ENCODE measurements at regions not wholly inside any gene's neighbourhood (a gene's known extent, or its start where the extent isn't known, plus 50 kb on each side); places are given as distances from the start of the nearest gene placed in this dataset.

DNA sequence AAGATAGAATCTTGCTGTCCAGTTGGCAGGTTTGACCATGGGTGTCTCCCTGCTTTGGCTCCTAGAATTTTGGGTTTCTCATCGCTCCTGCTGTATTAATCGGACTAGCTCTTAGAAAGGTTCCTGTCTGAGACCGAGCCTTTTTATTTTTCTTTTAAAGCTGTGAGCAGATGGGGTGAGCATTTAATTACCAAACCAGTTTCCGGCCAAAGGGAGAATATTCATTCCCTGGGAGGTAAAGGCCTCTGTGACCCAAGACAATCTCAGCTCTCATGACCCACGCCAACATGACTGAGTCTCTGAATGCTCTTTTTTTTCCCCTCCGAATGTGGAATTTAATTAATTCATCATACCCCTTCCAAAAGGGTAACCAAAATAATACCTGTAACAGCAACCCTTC, 464.7 kb upstream of the TMEM132C start:
- Histone ChIP-seq H2AFZ (ENCODE audit: low read length) (no peak overlapping the region), H3K27ac (ENCODE audit: low read depth, low read length, poor library complexity, severe bottlenecking) (no peak overlapping the region), H3K4me1 (ENCODE audit: insufficient read depth, low read length, poor library complexity, severe bottlenecking) (no peaks in the 10 kb centered on the region), H3K9me3 (ENCODE audit: low read length) (no peaks in the 10 kb centered on the region), H3K9me2 (ENCODE audit: insufficient read depth, low read length) (no peaks in the 10 kb centered on the region), H3K4me3 (ENCODE audit: low read depth, low read length, poor library complexity, severe bottlenecking) (no peak overlapping the region), H3K36me3 (ENCODE audit: insufficient read depth, low read length) (no peaks in the 10 kb centered on the region), H4K20me1 (ENCODE audit: insufficient read depth, low read length) (no peaks in the 10 kb centered on the region), H3K79me2 (ENCODE audit: insufficient read depth, low read depth, low read length) (no peaks in the 10 kb centered on the region), H3K4me2 (ENCODE audit: low read length) (no peak overlapping the region)
- ChIA-PET POLR2A (no interaction called here), CTCF (ENCODE audit: unreplicated experiment) (no interaction called here)
- intact Hi-C loops (cut with micrococcal nuclease; ENCODE audit: unreplicated experiment) = no loop called here
- TF ChIP-seq, protein P1, sequence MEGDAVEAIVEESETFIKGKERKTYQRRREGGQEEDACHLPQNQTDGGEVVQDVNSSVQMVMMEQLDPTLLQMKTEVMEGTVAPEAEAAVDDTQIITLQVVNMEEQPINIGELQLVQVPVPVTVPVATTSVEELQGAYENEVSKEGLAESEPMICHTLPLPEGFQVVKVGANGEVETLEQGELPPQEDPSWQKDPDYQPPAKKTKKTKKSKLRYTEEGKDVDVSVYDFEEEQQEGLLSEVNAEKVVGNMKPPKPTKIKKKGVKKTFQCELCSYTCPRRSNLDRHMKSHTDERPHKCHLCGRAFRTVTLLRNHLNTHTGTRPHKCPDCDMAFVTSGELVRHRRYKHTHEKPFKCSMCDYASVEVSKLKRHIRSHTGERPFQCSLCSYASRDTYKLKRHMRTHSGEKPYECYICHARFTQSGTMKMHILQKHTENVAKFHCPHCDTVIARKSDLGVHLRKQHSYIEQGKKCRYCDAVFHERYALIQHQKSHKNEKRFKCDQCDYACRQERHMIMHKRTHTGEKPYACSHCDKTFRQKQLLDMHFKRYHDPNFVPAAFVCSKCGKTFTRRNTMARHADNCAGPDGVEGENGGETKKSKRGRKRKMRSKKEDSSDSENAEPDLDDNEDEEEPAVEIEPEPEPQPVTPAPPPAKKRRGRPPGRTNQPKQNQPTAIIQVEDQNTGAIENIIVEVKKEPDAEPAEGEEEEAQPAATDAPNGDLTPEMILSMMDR (conservative IDR thresholded peaks at IDR 0.05; ENCODE audit: low read length) = no peak
- no peak for TF ChIP-seq EZH2phosphoT487 (IDR thresholded peaks at IDR 0.05; ENCODE audit: borderline replicate concordance, low read depth, low read length)
- no peak for DNase-seq (ENCODE audit: low spot score)
- BruUV-seq (replicated peaks) = no TSS peak

- TF ChIP-seq, protein P1 (conservative IDR thresholded peaks at IDR 0.05; ENCODE audit: low read length) = no peak
- TF ChIP-seq EZH2phosphoT487 (IDR thresholded peaks at IDR 0.05; ENCODE audit: borderline replicate concordance, low read depth, low read length) = no peak
- Histone ChIP-seq H2AFZ (ENCODE audit: low read length) (no peak overlapping the region), H3K4me3 (ENCODE audit: low read depth, low read length, poor library complexity, severe bottlenecking) (no peak overlapping the region), H4K20me1 (ENCODE audit: insufficient read depth, low read length) (no peaks in the 10 kb centered on the region), H3K27ac (ENCODE audit: low read depth, low read length, poor library complexity, severe bottlenecking) (no peak overlapping the region), H3K9me3 (ENCODE audit: low read length) (no peaks in the 10 kb centered on the region), H3K36me3 (ENCODE audit: insufficient read depth, low read length) (no peaks in the 10 kb centered on the region), H3K79me2 (ENCODE audit: insufficient read depth, low read depth, low read length) (no peaks in the 10 kb centered on the region), H3K4me2 (ENCODE audit: low read length) (no peak overlapping the region), H3K9me2 (ENCODE audit: insufficient read depth, low read length) (no peaks in the 10 kb centered on the region), H3K4me1 (ENCODE audit: insufficient read depth, low read length, poor library complexity, severe bottlenecking) (no peaks in the 10 kb centered on the region)
- intact Hi-C loops (cut with micrococcal nuclease; ENCODE audit: unreplicated experiment) = no loop called here
- BruUV-seq (replicated peaks) = no TSS peak
- no peak for DNase-seq (ENCODE audit: low spot score)
- ChIA-PET CTCF (ENCODE audit: unreplicated experiment) (no interaction called here), POLR2A (no interaction called here)
Measured at GRCh38 chr12:127803545-127803944, 463.4 kb upstream of the TMEM132C start.

GRCh38 chr12:127809275-127809674, 457.7 kb upstream of the TMEM132C start:
- H3K4me2 ChIP-seq (ENCODE audit: low read length) = no peak overlapping the region
- CTCF ChIA-PET (ENCODE audit: unreplicated experiment) = no interaction called here

More at GRCh38 chr12:127809275-127809674, 457.7 kb upstream of the TMEM132C start:
- Histone ChIP-seq H3K4me3 (ENCODE audit: low read depth, low read length, poor library complexity, severe bottlenecking) (no peak overlapping the region), H3K36me3 (ENCODE audit: insufficient read depth, low read length) (no peaks in the 10 kb centered on the region), H2AFZ (ENCODE audit: low read length) (no peak overlapping the region), H3K9me3 (ENCODE audit: low read length) (no peaks in the 10 kb centered on the region), H3K27ac (ENCODE audit: low read depth, low read length, poor library complexity, severe bottlenecking) (no peak overlapping the region), H3K79me2 (ENCODE audit: insufficient read depth, low read depth, low read length) (no peaks in the 10 kb centered on the region), H3K9me2 (ENCODE audit: insufficient read depth, low read length) (no peaks in the 10 kb centered on the region), H3K4me1 (ENCODE audit: insufficient read depth, low read length, poor library complexity, severe bottlenecking) (no peaks in the 10 kb centered on the region), H4K20me1 (ENCODE audit: insufficient read depth, low read length) (no peaks in the 10 kb centered on the region)
- intact Hi-C loops (cut with micrococcal nuclease; ENCODE audit: unreplicated experiment) = no loop called here
- BruUV-seq (replicated peaks) = no TSS peak
- POLR2A ChIA-PET = no interaction called here
- DNase-seq (ENCODE audit: low spot score) = no peak
- TF ChIP-seq EZH2phosphoT487 (IDR thresholded peaks at IDR 0.05; ENCODE audit: borderline replicate concordance, low read depth, low read length) = no peak
- TF ChIP-seq, protein P1 (conservative IDR thresholded peaks at IDR 0.05; ENCODE audit: low read length) = no peak
